A673 (cell line): ENCODE measurements at regions not wholly inside any gene's neighbourhood (a gene's known extent, or its start where the extent isn't known, plus 50 kb on each side); places are given as distances from the start of the nearest gene placed in this dataset.

Source experiments
- BruUV-seq: library from RNA; stranded (reverse); fragments of 400-500 nt; replicated peaks from 2 replicates; lab custom pipeline; 2021; lab: Mats Ljungman, UMichigan
- CTCF ChIA-PET: fragments of 300-600 bp; sonication (Branson Sonifier 250); formaldehyde crosslinking; loops from one replicate; lab custom pipeline; 2022; ENCODE audit warnings: antibody characterized with exemption; lab: Charles Lee
- POLR2A ChIA-PET: fragments of 300-600 bp; sonication (Branson Sonifier 250); formaldehyde crosslinking; loops from one replicate; lab custom pipeline; 2022; ENCODE audit warnings: antibody characterized with exemption; ENCODE audit not compliant: low non-redundant PET; lab: Charles Lee
- DNase-seq: peaks from one replicate; pipeline ENCODE4 v3.0.0-alpha.2; 2015; ENCODE audit warnings: low spot score
- H3K27ac ChIP-seq: fragments of 200-600 bp; sonication (generic); 2 replicates; pipeline ENCODE4 v1.5.1; 2016; ENCODE audit warnings: mixed run types, low read depth, mild to moderate bottlenecking, mixed read lengths, antibody characterized with exemption, low read length; ENCODE audit not compliant: poor library complexity, severe bottlenecking
- H3K27me3 ChIP-seq: fragments of 200-600 bp; sonication (generic); replicated peaks from 2 replicates; pipeline ENCODE4 v1.6.1; 2017; ENCODE audit warnings: mixed run types, low read depth, mild to moderate bottlenecking, mixed read lengths, antibody characterized with exemption, low read length; ENCODE audit not compliant: insufficient read depth, poor library complexity
- H3K36me3 ChIP-seq: fragments of 200-600 bp; sonication (generic); 2 replicates; pipeline ENCODE4 v1.6.1; 2016; ENCODE audit warnings: mixed run types, mild to moderate bottlenecking, mixed read lengths, antibody characterized with exemption, low read length; ENCODE audit not compliant: insufficient read depth, poor library complexity, severe bottlenecking
- H3K4me1 ChIP-seq: fragments of 200-600 bp; sonication (generic); 2 replicates; pipeline ENCODE4 v1.6.1; 2017; ENCODE audit warnings: mixed run types, mild to moderate bottlenecking, mixed read lengths, antibody characterized with exemption, low read length; ENCODE audit not compliant: insufficient read depth, poor library complexity, severe bottlenecking
- H3K4me3 ChIP-seq: fragments of 200-600 bp; sonication (generic); 2 replicates; pipeline ENCODE4 v1.5.1; 2016; ENCODE audit warnings: low read depth, mixed run types, mild to moderate bottlenecking, mixed read lengths, low read length; ENCODE audit not compliant: poor library complexity, severe bottlenecking
- H3K9me3 ChIP-seq: fragments of 200-600 bp; sonication (generic); 2 replicates; pipeline ENCODE4 v1.6.1; 2016; ENCODE audit warnings: mixed run types, low read depth, mild to moderate bottlenecking, mixed read lengths, antibody characterized with exemption, low read length; ENCODE audit not compliant: poor library complexity, severe bottlenecking
- CTCF ChIP-seq: fragments of 300-800, 200-600 bp; sonication (generic); conservative IDR thresholded peaks from 2 replicates; pipeline ENCODE4 v1.5.1; 2017; ENCODE audit warnings: low read depth, mild to moderate bottlenecking, antibody characterized with exemption, low read length, moderate library complexity, mixed read lengths
- EZH2 ChIP-seq: fragments of 200-600 bp; sonication (generic); IDR thresholded peaks from 2 replicates; pipeline ENCODE4 v1.6.1; 2017; ENCODE audit warnings: borderline replicate concordance, low read depth, mild to moderate bottlenecking, mixed read lengths, antibody characterized with exemption, low read length; ENCODE audit not compliant: poor library complexity, severe bottlenecking
- intact Hi-C: fragments of 100-400 bp; cut with micrococcal nuclease; formaldehyde crosslinking; loops from one replicate; pipeline ENCODE4 v1.10.0; 2022; ENCODE audit not compliant: unreplicated experiment

GRCh38 chr2:116716444-116716843 lies 1098.0 kb upstream of the DDX18 start:
- Histone ChIP-seq H3K27ac (no peak overlapping the region), H3K27me3 (no peaks in the 10 kb centered on the region), H3K9me3 (peaks cover 21% of the 10 kb centered on the region), H3K4me1 (no peaks in the 10 kb centered on the region), H3K4me3 (no peak overlapping the region), H3K36me3 (no peaks in the 10 kb centered on the region)
- intact Hi-C loops: no loop called here
- TF ChIP-seq EZH2 (no peak), CTCF (no peak)
- POLR2A ChIA-PET: no interaction called here
- DNase-seq: no peak
- BruUV-seq: no TSS peak
- CTCF ChIA-PET: no interaction called here

- H3K4me3 ChIP-seq: no peak overlapping the region
- no peaks in the 10 kb centered on the region for H3K4me1 ChIP-seq
- BruUV-seq: no TSS peak
- no peak overlapping the region for H3K27ac ChIP-seq
- no peaks in the 10 kb centered on the region for H3K27me3 ChIP-seq
- POLR2A ChIA-PET: no interaction called here
- no peaks in the 10 kb centered on the region for H3K36me3 ChIP-seq
- intact Hi-C loops: no loop called here
- peaks cover 21% of the 10 kb centered on the region for H3K9me3 ChIP-seq
- no peak for DNase-seq
- TF ChIP-seq CTCF (no peak), EZH2 (no peak)
- CTCF ChIA-PET: no interaction called here
Observed at GRCh38 chr2:116717832-116718231, 1096.7 kb upstream of the DDX18 start.

- TF ChIP-seq EZH2 (no peak), CTCF (no peak)
- CTCF ChIA-PET: no interaction called here
- POLR2A ChIA-PET: no interaction called here
- H3K27me3 ChIP-seq: no peaks in the 10 kb centered on the region
- intact Hi-C loops: no loop called here
- no peak overlapping the region for H3K4me3 ChIP-seq
- peaks cover 21% of the 10 kb centered on the region for H3K9me3 ChIP-seq
- no peak for DNase-seq
- BruUV-seq: no TSS peak
- H3K27ac ChIP-seq: no peak overlapping the region
- no peaks in the 10 kb centered on the region for H3K4me1 ChIP-seq
- H3K36me3 ChIP-seq: no peaks in the 10 kb centered on the region
Observed at GRCh38 chr2:116718451-116718850, 1096.0 kb upstream of the DDX18 start.
